HG03175 (cell line): ENCODE measurements at regions not wholly inside any gene's neighbourhood (a gene's known extent, or its start where the extent isn't known, plus 50 kb on each side); places are given as distances from the start of the nearest gene placed in this dataset.
"Not testable (repeated sequence)": the region's sequence is repeated elsewhere in the genome, so short reads cannot be mapped to it uniquely, and the experiment has no call there.

ENCODE experiments used
- ATAC-seq: cut with Tn5 transposase; IDR thresholded peaks from one replicate; pipeline ENCODE4 v1.9.1; 2021; ENCODE audit warnings: mild to moderate bottlenecking, moderate library complexity; ENCODE audit not compliant: unreplicated experiment

- no peak for ATAC-seq
Measured at GRCh38 chr10:62935022-62935421, 118.9 kb upstream of the EGR2 start.

GRCh38 chr10:62934258-62934657, 118.1 kb upstream of the EGR2 start:
- no peak for ATAC-seq

- not testable (repeated sequence) for ATAC-seq
Measured at GRCh38 chr10:62928763-62929162, 112.6 kb upstream of the EGR2 start.

- ATAC-seq: no peak
Measured at GRCh38 chr10:62926407-62926806, 110.2 kb upstream of the EGR2 start.

- ATAC-seq: no peak
Measured at GRCh38 chr10:62924344-62924748, 108.2 kb upstream of the EGR2 start.

GRCh38 chr10:62919776-62920175, 103.6 kb upstream of the EGR2 start:
- no peak for ATAC-seq

- peak; percentile 63 for ATAC-seq
Measured at GRCh38 chr10:62917475-62918238, 101.5 kb upstream of the EGR2 start.

GRCh38 chr10:62916141-62916603, 100.0 kb upstream of the EGR2 start:
- no peak for ATAC-seq

- ATAC-seq: no peak
Measured at GRCh38 chr10:62915158-62915557, 99.0 kb upstream of the EGR2 start.

- no peak for ATAC-seq
Measured at GRCh38 chr10:62912086-62912485, 95.9 kb upstream of the EGR2 start.

GRCh38 chr10:62911210-62911963, 95.2 kb upstream of the EGR2 start:
- ATAC-seq: no peak

GRCh38 chr10:62907470-62908212, 91.5 kb upstream of the EGR2 start:
- peak; percentile 81 for ATAC-seq

GRCh38 chr10:62904281-62904875, 88.2 kb upstream of the EGR2 start:
- no peak for ATAC-seq

- no peak for ATAC-seq
Measured at GRCh38 chr10:62903828-62904227, 87.7 kb upstream of the EGR2 start.

GRCh38 chr10:62900829-62901571, 84.8 kb upstream of the EGR2 start:
- no peak for ATAC-seq

GRCh38 chr10:62899311-62899710, 83.1 kb upstream of the EGR2 start:
- no peak for ATAC-seq

- ATAC-seq: no peak
Measured at GRCh38 chr10:62895063-62895462, 78.9 kb upstream of the EGR2 start.

- ATAC-seq: no peak
Measured at GRCh38 chr10:62894156-62894555, 78.0 kb upstream of the EGR2 start.

- no peak for ATAC-seq
Measured at GRCh38 chr10:62893036-62893435, 76.9 kb upstream of the EGR2 start.

GRCh38 chr10:62890395-62890794, 74.2 kb upstream of the EGR2 start:
- no peak for ATAC-seq
